K562 (cell line): ENCODE measurements at regions not wholly inside any gene's neighbourhood (a gene's known extent, or its start where the extent isn't known, plus 50 kb on each side); places are given as distances from the start of the nearest gene placed in this dataset.

ENCODE experiments used
- ATAC-seq: fragments of 200-7000 bp; cut with Tn5 transposase; 3 replicates; pipeline ENCODE4 v1.9.1; 2020; ENCODE audit warnings: moderate library complexity
- BruUV-seq: library from RNA; stranded (reverse); fragments of 400-500 nt; replicated peaks from 2 replicates; lab custom pipeline; 2021; lab: Mats Ljungman, UMichigan
- CTCF ChIA-PET: fragments of 300-600 bp; formaldehyde crosslinking; extraction: SDS; loops from one replicate; lab custom pipeline; 2021; ENCODE audit warnings: low intra/inter-chr PET ratio; lab: Yijun Ruan, JAX
- POLR2A ChIA-PET: fragments of 300-600, 350-650 bp; sonication (Branson Sonifier 250); formaldehyde crosslinking; extraction: SDS; loops from one replicate; lab custom pipeline; 2021; ENCODE audit warnings: antibody characterized with exemption, inconsistent platforms; lab: Yijun Ruan, JAX
- DNase-seq, 4 experiments: peaks; one replicate each; pipeline versions ENCODE4 v3.0.0 to v3.0.0-alpha.2; 2011 to 2018; ENCODE audit warnings: low spot score in 3 of 4, mixed read lengths in 3 of 4; ENCODE audit errors: extremely low read depth in 1 of 4
- FAIRE-seq: peaks from 2 replicates; lab custom pipeline; 2011; peaks lifted over from hg19 to GRCh38; lab: Jason Lieb, UNC
- H2AFZ ChIP-seq: 2 replicates; pipeline ENCODE4 v1.6.0; 2011; ENCODE audit warnings: low read depth, low read length, control low read depth, inconsistent platforms
- H3K27ac ChIP-seq: fragments of 200-600 bp; 3 replicates; pipeline ENCODE4 v1.8.0; 2011; ENCODE audit warnings: low read depth, mild to moderate bottlenecking, control low read depth, inconsistent platforms, low read length, moderate library complexity, mixed read lengths; ENCODE audit errors: extremely low read depth
- H3K27me3 ChIP-seq, 2 experiments: fragments of 300-600 bp in 1 of 2; 2 replicates in 1 of 2; 3 replicates in 1 of 2; pipeline versions ENCODE4 v1.6.0 to v1.8.0; 2011; ENCODE audit warnings: inconsistent platforms in 2 of 2, low read length in 2 of 2, mild to moderate bottlenecking in 1 of 2, mixed read lengths in 1 of 2, moderate library complexity in 1 of 2; ENCODE audit not compliant: control insufficient read depth in 2 of 2, insufficient read depth in 2 of 2
- H3K36me3 ChIP-seq: fragments of 300-600 bp; 3 replicates; pipeline ENCODE4 v1.8.0; 2011; ENCODE audit warnings: mild to moderate bottlenecking, low read length, inconsistent platforms; ENCODE audit not compliant: control insufficient read depth, insufficient read depth
- H3K4me1 ChIP-seq, 2 experiments: fragments of 200-600 bp in 1 of 2; replicated peaks in 1 of 2; 2 replicates in 1 of 2; 3 replicates in 1 of 2; pipeline versions ENCODE4 v1.5.1 to v1.8.0; 2011; ENCODE audit warnings: inconsistent platforms in 2 of 2, low read length in 2 of 2, mild to moderate bottlenecking in 1 of 2, mixed read lengths in 1 of 2, moderate library complexity in 1 of 2; ENCODE audit not compliant: control insufficient read depth in 2 of 2, insufficient read depth in 2 of 2
- H3K4me2 ChIP-seq: 2 replicates; pipeline ENCODE4 v1.6.1; 2011; ENCODE audit warnings: low read length, control low read depth, inconsistent platforms, mixed read lengths; ENCODE audit not compliant: insufficient read depth
- H3K4me3 ChIP-seq: fragments of 200-600 bp; sonication (generic), shearing (Covaris generic); 2 replicates; pipeline ENCODE4 v1.5.1; 2016; ENCODE audit warnings: control low read depth, inconsistent platforms
- H3K79me2 ChIP-seq: fragments of 200-600 bp; 3 replicates; pipeline ENCODE4 v1.8.0; 2011; ENCODE audit warnings: low read length, inconsistent platforms; ENCODE audit not compliant: control insufficient read depth, insufficient read depth
- H3K9ac ChIP-seq, 2 experiments: 2 replicates each; pipeline versions ENCODE4 v1.6.0 to v1.6.1; 2011; ENCODE audit warnings: low read depth in 2 of 2, low read length in 2 of 2, control low read depth in 1 of 2, inconsistent platforms in 1 of 2, mild to moderate bottlenecking in 1 of 2, mixed read lengths in 1 of 2; ENCODE audit not compliant: insufficient read depth in 1 of 2
- H3K9me1 ChIP-seq: one replicate; pipeline ENCODE4 v1.6.0; 2011; ENCODE audit warnings: inconsistent platforms, mild to moderate bottlenecking, low read length, moderate library complexity; ENCODE audit not compliant: control insufficient read depth, insufficient read depth
- H3K9me3 ChIP-seq: replicated peaks from 2 replicates; pipeline ENCODE4 v1.5.1; 2011; ENCODE audit warnings: low read depth, low read length, inconsistent platforms; ENCODE audit not compliant: control insufficient read depth, insufficient read depth
- H4K20me1 ChIP-seq: replicated peaks from 2 replicates; pipeline ENCODE4 v1.6.1; 2011; ENCODE audit warnings: low read length, inconsistent platforms, mixed read lengths; ENCODE audit not compliant: control insufficient read depth, insufficient read depth
- CBX1 ChIP-seq: sonication (generic); IDR thresholded peaks from 2 replicates; pipeline ENCODE4 v1.6.1; 2016; ENCODE audit warnings: antibody characterized with exemption, low read depth, mild to moderate bottlenecking
- HDAC2 ChIP-seq: fragments of 450-650 bp; IDR thresholded peaks from 2 replicates; pipeline ENCODE4 v1.6.1; 2016; ENCODE audit warnings: mild to moderate bottlenecking
- HOXB6 ChIP-seq: fragments of 250-450 bp; sonication (Bioruptor Pico); IDR thresholded peaks from 2 replicates; pipeline ENCODE4 v1.5.1; 2022; ENCODE audit warnings: mild to moderate bottlenecking, borderline replicate concordance
- MITF ChIP-seq: IDR thresholded peaks from 2 replicates; pipeline ENCODE4 v1.6.1; 2014; ENCODE audit warnings: antibody characterized with exemption
- PHB2 ChIP-seq: fragments of 450-650 bp; IDR thresholded peaks from 2 replicates; pipeline ENCODE4 v1.6.1; 2017; ENCODE audit warnings: low read depth
- PTBP1 ChIP-seq: fragments of 200-400 bp; formaldehyde crosslinking; IDR thresholded peaks from 2 replicates; pipeline ENCODE4 v1.6.1; 2017; ENCODE audit warnings: low read depth, low read length
- THRAP3 ChIP-seq: fragments of 450-650 bp; IDR thresholded peaks from 2 replicates; pipeline ENCODE4 v1.6.1; 2016; ENCODE audit warnings: mild to moderate bottlenecking, inconsistent platforms, borderline replicate concordance
- ZKSCAN8 ChIP-seq: fragments of 200-800 bp; sonication (Bioruptor generic); IDR thresholded peaks from 2 replicates; pipeline ENCODE4 v1.6.1; 2016; ENCODE audit warnings: missing genetic modification characterization, missing compliant biosample characterization
- ZNF121 ChIP-seq: sonication (generic); formaldehyde crosslinking; conservative IDR thresholded peaks from 2 replicates; pipeline ENCODE4 v1.8.0; 2022; ENCODE audit warnings: missing genetic modification reagents
- ZNF699 ChIP-seq: fragments of 250-450 bp; sonication (Bioruptor Pico); IDR thresholded peaks from 2 replicates; pipeline ENCODE4 v1.8.0; 2021; ENCODE audit warnings: mild to moderate bottlenecking, moderate library complexity; ENCODE audit not compliant: insufficient replicate concordance
- WGBS: fragments of 100-300 bp; shearing (Covaris generic); methylation state at CpG from one replicate; pipeline ENCODE4 v1.1.6; 2016; ENCODE audit warnings: low coverage, mixed read lengths; ENCODE audit not compliant: insufficient coverage; ENCODE audit errors: missing lambda C conversion rate; 5-methylcytosine and 5-hydroxymethylcytosine counted together
- in situ Hi-C: fragments of 300-500 bp; cut with MboI; formaldehyde crosslinking; loops from 4 replicates; pipeline ENCODE4 v1.15.0; 2018; ENCODE audit warnings: inconsistent platforms, mixed read lengths
- intact Hi-C: fragments of 100-400 bp; cut with micrococcal nuclease; formaldehyde crosslinking; loops from 2 replicates; pipeline ENCODE4 v1.14.2; 2022

- TF ChIP-seq MITF, result no peak
- TF ChIP-seq PHB2, result no peak
- no peak for TF ChIP-seq PTBP1
- no peak for TF ChIP-seq HOXB6 (CRISPR knock-in tag)
- TF ChIP-seq CBX1, result no peak
- no peak for TF ChIP-seq ZKSCAN8 (CRISPR knock-in tag)
- TF ChIP-seq, all 486 proteins: peak for 0
Observed at GRCh38 chr16:8305201-8305600, 285.1 kb downstream of the TMEM114 start (continued).

DNA sequence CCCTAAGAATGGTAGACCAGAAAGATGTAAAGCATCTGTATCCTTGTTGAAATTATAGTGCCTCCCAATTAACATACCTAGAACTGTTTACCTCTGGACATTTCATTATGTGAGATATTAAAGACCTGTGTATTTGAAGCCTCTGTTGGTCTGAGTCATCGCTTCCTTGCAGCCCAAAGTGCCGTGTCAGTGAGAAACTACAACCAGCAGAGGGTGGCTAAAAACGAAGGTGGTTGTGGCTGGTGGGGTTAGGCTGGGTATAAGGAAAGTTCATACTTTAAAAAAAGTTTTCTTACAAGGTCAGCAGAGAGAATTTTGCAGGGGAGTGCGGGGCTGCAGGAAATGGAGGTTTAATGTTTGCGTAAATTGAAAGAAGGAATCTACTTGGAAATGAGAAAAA is 290.7 kb downstream of the TMEM114 start:
- Histone ChIP-seq H3K36me3 (no peaks in the 10 kb centered on the region), H3K4me3 (no peak overlapping the region), H3K27me3 (peaks cover 7 to 28% of the 10 kb centered on the region in 2 experiments), H3K9me3 (no peaks in the 10 kb centered on the region)
- POLR2A ChIA-PET, result interaction anchor here (0.6 kb wide), 1 partner anchor 901 kb away, joined by 3 read pairs; no protein-coding TSS in a partner anchor
- ATAC-seq, result no peak
- DNase-seq, result no peak
- intact Hi-C loops, result no loop called here
- TF ChIP-seq THRAP3 (no peak), ZNF121 (CRISPR knock-in tag) (no peak), ZNF699 (no peak), HDAC2 (no peak)
- TF ChIP-seq, all 486 proteins: peak for 0
- H3K9ac ChIP-seq, result no peak overlapping the region
- H4K20me1 ChIP-seq, result no peaks in the 10 kb centered on the region
- in situ Hi-C loops, result no loop called here
- no peak for FAIRE-seq
- CTCF ChIA-PET, result no interaction called here
- 0% methylated on average over 5 of the region's 5 CpGs for WGBS
- H3K79me2 ChIP-seq, result no peaks in the 10 kb centered on the region
- no TSS peak for BruUV-seq
- no peak overlapping the region for H3K4me2 ChIP-seq
- H3K9me1 ChIP-seq, result no peaks in the 10 kb centered on the region
- H2AFZ ChIP-seq, result no peak overlapping the region
- no peaks in the 10 kb centered on the region for H3K4me1 ChIP-seq
- no peak overlapping the region for H3K27ac ChIP-seq
